ENCODE measurements at regions not wholly inside any gene's neighbourhood (a gene's known extent, or its start where the extent isn't known, plus 50 kb on each side); places are given as distances from the start of the nearest gene placed in this dataset.
"Not testable (repeated sequence)": the region's sequence is repeated elsewhere in the genome, so short reads cannot be mapped to it uniquely, and the experiment has no call there.

DNA sequence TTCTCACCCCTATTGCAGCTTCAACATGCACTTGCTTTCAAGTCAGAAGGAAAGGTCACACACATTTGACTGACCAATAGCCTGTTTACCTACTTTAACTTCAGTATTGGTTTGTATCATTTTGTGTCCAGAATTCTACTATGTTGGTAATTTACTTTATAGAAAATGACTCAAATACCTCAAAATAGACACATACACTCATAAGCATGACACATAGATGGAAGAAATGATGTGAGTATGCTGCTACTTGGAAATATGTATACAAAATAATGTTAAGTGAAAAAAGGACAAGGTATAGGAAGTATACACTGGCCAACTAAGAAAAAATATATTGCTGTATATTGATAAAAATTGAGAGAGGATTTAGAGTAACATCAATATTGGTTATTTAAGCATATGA, 98.8 kb upstream of the CASK start:
- no peak overlapping the region for H3K27ac ChIP-seq
- TF ChIP-seq Cebpa-rat (IDR thresholded peaks at IDR 0.05), result no peak
- no peak overlapping the region for H3K4me2 ChIP-seq
- H3K4me3 ChIP-seq, result no peak overlapping the region
- H3K4me1 ChIP-seq, result peaks cover 0 to 14% (median 2%) of the 10 kb centered on the region in 10 experiments; a peak in 7 of 20 replicates
- H3K36me3 ChIP-seq, result no peaks in the 10 kb centered on the region
- H3K9me3 ChIP-seq (replicated peaks in 1 of 11), result peaks cover 0 to 9% (median 0%) of the 10 kb centered on the region in 11 experiments; a peak in 3 of 22 replicates
- H3K27me3 ChIP-seq, result peaks cover 73 to 97% (median 88%) of the 10 kb centered on the region in 11 experiments
- no peaks in the 10 kb centered on the region; a peak in 1 of 22 replicates for H4K20me1 ChIP-seq
- no peak overlapping the region for H3K9ac ChIP-seq

DNA sequence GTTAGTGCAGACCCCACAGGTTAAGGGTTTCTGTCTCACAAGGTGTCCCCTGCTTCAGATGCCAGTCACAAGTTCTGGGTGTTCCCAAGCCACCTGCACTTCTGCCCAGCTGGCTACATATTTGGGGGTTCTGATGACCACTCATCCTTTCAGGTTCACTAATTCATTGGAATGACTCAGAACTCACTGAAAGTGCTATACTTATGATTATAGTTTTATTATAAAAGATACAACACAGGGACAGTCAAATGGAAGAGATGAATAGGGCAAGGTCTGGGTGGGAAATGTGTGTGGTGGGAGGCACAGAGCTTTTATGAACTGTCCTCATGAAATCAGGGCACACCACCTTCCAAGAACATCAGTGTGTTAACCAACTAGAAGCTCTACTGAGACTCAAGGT, 97.7 kb upstream of the CASK start:
- peaks cover 0 to 9% (median 0%) of the 10 kb centered on the region in 11 experiments; a peak in 3 of 22 replicates for H3K9me3 ChIP-seq (replicated peaks in 1 of 11)
- no peak for TF ChIP-seq Cebpa-rat (IDR thresholded peaks at IDR 0.05)
- H3K4me1 ChIP-seq, result peaks cover 0 to 14% (median 2%) of the 10 kb centered on the region in 10 experiments; a peak in 7 of 20 replicates
- peak overlapping the region in 3 of 11 experiments; percentile 14 to 43 (median 20); a peak in 5 of 22 replicates for H3K4me2 ChIP-seq
- H4K20me1 ChIP-seq, result no peaks in the 10 kb centered on the region; a peak in 1 of 22 replicates
- no peak overlapping the region for H3K27ac ChIP-seq
- peaks cover 65 to 97% (median 88%) of the 10 kb centered on the region in 11 experiments for H3K27me3 ChIP-seq
- H3K4me3 ChIP-seq, result no peak overlapping the region
- H3K9ac ChIP-seq, result no peak overlapping the region
- no peaks in the 10 kb centered on the region for H3K36me3 ChIP-seq

DNA sequence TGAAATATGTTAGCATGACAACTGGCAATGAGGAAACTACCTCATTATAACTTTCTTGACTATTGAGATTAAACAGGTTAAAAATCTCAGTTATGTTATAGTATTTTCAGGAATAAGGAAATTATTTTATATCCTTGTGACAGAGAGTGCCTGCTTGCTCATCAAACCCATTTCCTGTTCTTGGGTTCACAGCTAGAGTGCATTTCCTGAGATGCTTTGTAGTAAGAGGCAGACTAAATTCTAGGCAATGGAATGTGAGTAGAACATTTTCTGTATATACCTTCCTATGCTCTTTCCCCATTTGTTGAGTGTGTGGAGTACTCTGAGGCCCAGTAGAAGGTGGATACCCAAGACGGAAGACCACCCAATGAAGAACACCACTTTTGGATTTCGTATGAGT, 96.9 kb upstream of the CASK start:
- Histone ChIP-seq H4K20me1 (no peaks in the 10 kb centered on the region; a peak in 1 of 22 replicates), H3K4me3 (no peak overlapping the region), H3K9me3 (replicated peaks in 1 of 11) (peaks cover 0 to 9% (median 0%) of the 10 kb centered on the region in 11 experiments; a peak in 3 of 22 replicates), H3K4me1 (peaks cover 0 to 14% (median 2%) of the 10 kb centered on the region in 10 experiments; a peak in 7 of 20 replicates), H3K27me3 (peaks cover 62 to 97% (median 87%) of the 10 kb centered on the region in 11 experiments), H3K27ac (no peak overlapping the region), H3K36me3 (no peaks in the 10 kb centered on the region), H3K9ac (no peak overlapping the region), H3K4me2 (peak overlapping the region in 4 of 11 experiments; percentile 11 to 43 (median 17); a peak in 5 of 22 replicates)
- TF ChIP-seq Cebpa-rat (IDR thresholded peaks at IDR 0.05), result no peak

DNA sequence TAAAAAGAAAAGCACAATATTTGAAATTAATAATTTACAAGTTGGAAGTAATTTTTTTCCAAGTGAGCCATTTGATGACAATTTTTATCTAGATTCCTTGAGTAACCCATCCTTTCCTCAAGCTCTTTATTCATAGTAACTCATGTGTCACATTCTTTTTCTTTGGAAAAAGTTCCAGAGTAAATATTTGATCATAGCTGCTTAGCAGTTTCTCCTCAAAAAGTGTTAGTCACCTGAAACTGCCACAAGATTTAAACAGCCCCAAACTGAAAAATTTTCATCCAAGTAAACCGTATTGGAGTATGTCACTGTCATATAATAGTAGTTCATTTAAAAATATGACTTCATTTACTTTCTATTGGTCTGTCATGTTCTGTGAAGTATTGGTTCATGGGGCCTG, 94.6 kb upstream of the CASK start:
- Histone ChIP-seq H3K4me1 (peaks cover 0 to 14% (median 2%) of the 10 kb centered on the region in 10 experiments; a peak in 7 of 20 replicates), H3K4me2 (no peak overlapping the region), H3K27ac (no peak overlapping the region), H3K9me3 (replicated peaks in 1 of 11) (no peaks in the 10 kb centered on the region; a peak in 1 of 22 replicates), H4K20me1 (no peaks in the 10 kb centered on the region), H3K36me3 (no peaks in the 10 kb centered on the region), H3K27me3 (peaks cover 54 to 97% (median 87%) of the 10 kb centered on the region in 11 experiments), H3K4me3 (no peak overlapping the region), H3K9ac (no peak overlapping the region)
- TF ChIP-seq Cebpa-rat (IDR thresholded peaks at IDR 0.05), result no peak

DNA sequence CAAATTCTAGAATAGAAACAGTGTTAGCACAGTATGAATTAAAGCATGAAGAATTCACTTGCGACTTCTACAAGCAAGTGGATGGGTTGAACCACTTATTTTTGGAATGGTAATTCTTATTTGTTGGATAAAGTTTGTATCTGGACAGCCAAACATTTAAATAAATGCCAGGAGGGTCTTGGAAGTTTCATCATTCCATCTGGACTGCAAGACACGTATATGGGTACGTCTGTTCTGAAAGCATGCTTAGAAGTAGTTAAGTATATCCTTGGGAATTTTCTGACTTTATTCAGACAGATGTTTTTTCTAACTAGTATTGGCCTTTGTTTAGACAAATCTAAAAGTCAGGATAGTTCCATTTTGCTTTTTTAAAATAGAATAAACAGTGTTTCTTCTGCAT, 77.5 kb upstream of the CASK start:
- Histone ChIP-seq H3K27ac (no peak overlapping the region), H3K4me2 (no peak overlapping the region), H3K27me3 (peaks cover 53 to 84% (median 78%) of the 10 kb centered on the region in 11 experiments), H4K20me1 (no peaks in the 10 kb centered on the region), H3K9ac (no peak overlapping the region), H3K9me3 (replicated peaks in 1 of 11) (no peaks in the 10 kb centered on the region; a peak in 1 of 22 replicates), H3K4me3 (no peak overlapping the region), H3K4me1 (no peaks in the 10 kb centered on the region), H3K36me3 (no peaks in the 10 kb centered on the region)
- TF ChIP-seq Cebpa-rat (IDR thresholded peaks at IDR 0.05), result no peak

DNA sequence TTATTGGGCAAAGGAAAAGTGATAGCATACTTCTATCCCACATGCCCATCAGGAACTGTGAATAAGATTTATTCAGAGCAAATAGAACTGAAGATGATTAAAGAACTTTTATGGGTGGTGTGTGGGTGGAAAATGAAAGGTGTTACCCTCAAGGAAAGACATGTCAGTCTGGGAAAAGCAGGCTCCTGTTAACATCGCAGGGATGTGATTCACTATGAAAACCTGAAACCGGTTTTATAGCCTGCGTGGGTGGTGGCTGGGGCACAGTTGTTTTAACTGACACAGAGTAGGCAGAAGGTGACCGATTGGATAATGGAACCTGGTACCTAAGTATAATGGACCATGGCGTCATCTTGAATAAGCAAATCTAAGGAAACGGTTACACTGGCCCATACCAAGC, 61.3 kb upstream of the CASK start:
- no peaks in the 10 kb centered on the region for H3K4me1 ChIP-seq

DNA sequence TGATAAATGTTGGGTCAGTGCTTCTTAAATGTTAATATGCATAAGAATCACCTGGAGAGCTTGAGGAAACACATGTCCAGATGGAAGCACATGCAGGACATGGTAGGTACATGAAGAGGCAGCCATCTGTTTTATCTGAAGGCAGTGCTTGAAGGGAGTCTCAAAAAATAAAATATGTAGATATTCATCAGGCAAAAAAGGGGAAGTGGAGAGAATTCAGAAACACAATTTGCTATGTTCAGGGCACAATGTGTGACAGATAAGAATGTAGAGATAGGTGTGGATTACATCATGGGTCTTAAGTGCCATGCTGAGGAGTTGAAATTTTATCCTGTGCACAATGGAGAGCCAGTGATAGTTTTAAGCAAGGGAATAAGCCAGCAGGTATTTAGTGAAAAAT, 59.6 kb upstream of the CASK start:
- H3K9ac ChIP-seq, result no peak overlapping the region
- peaks cover 69 to 98% (median 94%) of the 10 kb centered on the region in 11 experiments for H3K27me3 ChIP-seq
- H4K20me1 ChIP-seq, result no peaks in the 10 kb centered on the region
- H3K4me3 ChIP-seq, result no peak overlapping the region
- TF ChIP-seq Cebpa-rat (IDR thresholded peaks at IDR 0.05), result no peak
- H3K9me3 ChIP-seq (replicated peaks in 1 of 11), result no peaks in the 10 kb centered on the region
- no peak overlapping the region for H3K4me2 ChIP-seq
- no peaks in the 10 kb centered on the region for H3K4me1 ChIP-seq
- H3K27ac ChIP-seq, result no peak overlapping the region
- no peaks in the 10 kb centered on the region for H3K36me3 ChIP-seq

More for the DNA sequence above, 61.3 kb upstream of the CASK start:
- TF ChIP-seq Cebpa-rat (IDR thresholded peaks at IDR 0.05), result no peak
- H3K4me2 ChIP-seq, result no peak overlapping the region
- no peaks in the 10 kb centered on the region for H3K9me3 ChIP-seq (replicated peaks in 1 of 11)
- peaks cover 56 to 93% (median 83%) of the 10 kb centered on the region in 11 experiments for H3K27me3 ChIP-seq
- H3K27ac ChIP-seq, result no peak overlapping the region
- H3K36me3 ChIP-seq, result no peaks in the 10 kb centered on the region
- no peak overlapping the region for H3K4me3 ChIP-seq
- H3K9ac ChIP-seq, result no peak overlapping the region
- no peaks in the 10 kb centered on the region for H4K20me1 ChIP-seq

DNA sequence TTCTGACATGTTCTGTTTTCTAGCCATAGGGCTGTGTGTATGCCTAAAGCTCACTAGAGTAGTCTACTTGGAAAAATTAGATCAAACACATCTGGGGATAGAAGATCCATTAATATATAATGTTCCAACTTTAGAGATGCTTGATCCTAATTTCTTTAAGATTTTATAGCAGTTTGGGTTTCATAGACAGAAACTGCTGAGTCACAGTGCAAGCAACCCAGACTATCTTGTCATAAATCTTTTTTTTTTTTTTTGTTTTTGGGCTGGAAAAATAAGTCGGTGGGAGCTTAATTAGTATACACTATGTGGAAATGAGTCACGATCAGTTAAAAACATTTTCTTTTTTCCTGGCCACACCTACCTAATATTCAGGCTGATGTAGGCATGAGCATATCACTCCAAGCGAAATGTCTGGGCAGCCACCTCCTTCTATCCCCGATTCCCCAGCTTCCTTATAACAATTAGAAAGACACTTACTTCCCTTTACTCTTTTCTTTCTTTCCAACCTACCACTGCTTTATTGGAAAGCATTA, 58.2 kb upstream of the CASK start:
- Histone ChIP-seq H3K9me3 (replicated peaks in 1 of 11) (no peaks in the 10 kb centered on the region), H3K4me1 (no peaks in the 10 kb centered on the region), H4K20me1 (no peaks in the 10 kb centered on the region), H3K4me3 (no peak overlapping the region), H3K27me3 (peaks cover 72 to 99% (median 96%) of the 10 kb centered on the region in 11 experiments), H3K36me3 (no peaks in the 10 kb centered on the region), H3K4me2 (no peak overlapping the region), H3K27ac (no peak overlapping the region), H3K9ac (no peak overlapping the region)
- no peak for TF ChIP-seq Cebpa-rat (IDR thresholded peaks at IDR 0.05)

DNA sequence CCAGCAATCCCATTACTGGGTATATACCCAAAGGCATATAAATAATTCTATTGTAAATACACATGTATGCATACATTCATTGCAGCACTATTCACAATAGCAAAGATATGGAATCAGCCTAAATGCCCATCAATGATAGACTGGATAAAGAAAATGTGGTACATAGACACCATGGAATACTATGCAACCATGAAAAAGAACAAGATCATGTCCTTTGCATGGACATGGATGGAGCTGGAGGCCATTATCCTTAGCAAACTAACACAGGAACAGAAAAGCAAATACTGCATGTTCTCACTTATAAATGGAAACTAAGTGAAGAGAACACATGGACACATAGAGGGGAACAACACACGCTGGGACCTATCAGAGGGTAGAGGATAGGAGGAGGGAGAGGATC, 51.3 kb upstream of the CASK start:
- H3K9ac ChIP-seq, H3K4me2 ChIP-seq, H4K20me1 ChIP-seq: not testable (repeated sequence)

DNA sequence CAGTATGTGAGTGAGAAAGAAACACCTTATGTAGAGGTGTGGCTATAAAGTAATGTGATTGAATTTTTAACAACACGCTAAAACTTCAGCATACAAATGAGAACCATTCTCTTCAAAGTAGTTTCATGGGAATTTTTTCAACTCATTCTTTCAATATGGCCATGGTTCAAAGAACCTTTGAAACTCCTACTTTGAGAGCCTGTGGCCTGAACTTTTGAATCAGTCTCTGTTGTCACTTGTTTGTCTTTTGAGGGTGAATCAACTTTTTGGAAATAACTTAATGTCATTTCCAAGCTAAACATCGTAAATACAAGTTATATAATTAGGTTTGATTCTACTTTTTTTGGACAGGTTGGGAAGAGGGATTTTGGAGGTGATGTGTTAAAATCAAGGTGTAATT, 49.9 kb upstream of the CASK start:
- Histone ChIP-seq H3K4me2 (no peak overlapping the region), H3K36me3 (no peaks in the 10 kb centered on the region), H3K27me3 (peaks cover 28 to 100% (median 77%) of the 10 kb centered on the region in 11 experiments), H4K20me1 (no peaks in the 10 kb centered on the region; a peak in 1 of 22 replicates), H3K27ac (no peak overlapping the region), H3K4me1 (peaks cover 0 to 6% (median 0%) of the 10 kb centered on the region in 10 experiments; a peak in 1 of 20 replicates), H3K9ac (no peak overlapping the region), H3K4me3 (no peak overlapping the region), H3K9me3 (replicated peaks in 1 of 11) (peaks cover 0 to 14% (median 0%) of the 10 kb centered on the region in 11 experiments; a peak in 1 of 22 replicates)
- no peak for TF ChIP-seq Cebpa-rat (IDR thresholded peaks at IDR 0.05)

More for the DNA sequence above, 51.3 kb upstream of the CASK start:
- H3K4me3 ChIP-seq, H3K4me1 ChIP-seq, H3K36me3 ChIP-seq, H3K27ac ChIP-seq: not testable (repeated sequence)
- Histone ChIP-seq H3K27me3 (peaks cover 33 to 100% (median 77%) of the 10 kb centered on the region in 11 experiments), H3K9me3 (replicated peaks in 1 of 11) (peaks cover 0 to 14% (median 0%) of the 10 kb centered on the region in 11 experiments; a peak in 1 of 22 replicates)

Measured in BLaER1 treated with 17β-estradiol and CSF1 and Interleukin-3, amounts not matched to agents 10 nM and 100 nM (cell line).